Astrocyte of the spinal cord (primary cell): ENCODE measurements at regions not wholly inside any gene's neighbourhood (a gene's known extent, or its start where the extent isn't known, plus 50 kb on each side); places are given as distances from the start of the nearest gene placed in this dataset.

ENCODE experiments used
- DNase-seq: peaks from one replicate; pipeline ENCODE4 v3.0.0; 2011; ENCODE audit warnings: low read depth, low spot score
- H3K4me3 ChIP-seq: 2 replicates; pipeline ENCODE4 v1.5.1; 2011; ENCODE audit warnings: low read depth, mild to moderate bottlenecking, low read length, moderate library complexity
- CTCF ChIP-seq: IDR thresholded peaks from 2 replicates; pipeline ENCODE4 v1.5.1; 2012; ENCODE audit warnings: low read depth, mild to moderate bottlenecking, low read length, inconsistent platforms
- in situ Hi-C: cut with HindIII; loops from 2 replicates; pipeline ENCODE4 v1.10.0; 2017; ENCODE audit warnings: low sequenced_read_pairs

GRCh38 chr14:55840821-55841220, 260.8 kb downstream of the KTN1 start:
- H3K4me3 ChIP-seq = no peak overlapping the region
- in situ Hi-C loops = no loop called here
- TF ChIP-seq CTCF = no peak
- no peak for DNase-seq

GRCh38 chr14:55841625-55842024, 261.6 kb downstream of the KTN1 start:
- in situ Hi-C loops = no loop called here
- no peak overlapping the region for H3K4me3 ChIP-seq
- no peak for TF ChIP-seq CTCF
- DNase-seq = no peak

GRCh38 chr14:55843718-55844403, 263.9 kb downstream of the KTN1 start:
- no peak overlapping the region for H3K4me3 ChIP-seq
- no peak for TF ChIP-seq CTCF
- in situ Hi-C loops = no loop called here
- DNase-seq = peak; percentile 22

- in situ Hi-C loops = no loop called here
- TF ChIP-seq CTCF = no peak
- H3K4me3 ChIP-seq = no peak overlapping the region
- DNase-seq = no peak
These were observed 266.2 kb downstream of the KTN1 start for GRCh38 chr14:55845963-55846825.

- no peak overlapping the region for H3K4me3 ChIP-seq
- no peak for TF ChIP-seq CTCF
- in situ Hi-C loops = no loop called here
- DNase-seq = peak; percentile 12
These were observed 266.9 kb downstream of the KTN1 start for GRCh38 chr14:55846826-55847446.

- peak; percentile 35 for DNase-seq
- in situ Hi-C loops = no loop called here
- no peak for TF ChIP-seq CTCF
- H3K4me3 ChIP-seq = no peak overlapping the region
These were observed 267.8 kb downstream of the KTN1 start for GRCh38 chr14:55847766-55848165.
